ENCODE measurements at regions not wholly inside any gene's neighbourhood (a gene's known extent, or its start where the extent isn't known, plus 50 kb on each side); places are given as distances from the start of the nearest gene placed in this dataset.

DNA sequence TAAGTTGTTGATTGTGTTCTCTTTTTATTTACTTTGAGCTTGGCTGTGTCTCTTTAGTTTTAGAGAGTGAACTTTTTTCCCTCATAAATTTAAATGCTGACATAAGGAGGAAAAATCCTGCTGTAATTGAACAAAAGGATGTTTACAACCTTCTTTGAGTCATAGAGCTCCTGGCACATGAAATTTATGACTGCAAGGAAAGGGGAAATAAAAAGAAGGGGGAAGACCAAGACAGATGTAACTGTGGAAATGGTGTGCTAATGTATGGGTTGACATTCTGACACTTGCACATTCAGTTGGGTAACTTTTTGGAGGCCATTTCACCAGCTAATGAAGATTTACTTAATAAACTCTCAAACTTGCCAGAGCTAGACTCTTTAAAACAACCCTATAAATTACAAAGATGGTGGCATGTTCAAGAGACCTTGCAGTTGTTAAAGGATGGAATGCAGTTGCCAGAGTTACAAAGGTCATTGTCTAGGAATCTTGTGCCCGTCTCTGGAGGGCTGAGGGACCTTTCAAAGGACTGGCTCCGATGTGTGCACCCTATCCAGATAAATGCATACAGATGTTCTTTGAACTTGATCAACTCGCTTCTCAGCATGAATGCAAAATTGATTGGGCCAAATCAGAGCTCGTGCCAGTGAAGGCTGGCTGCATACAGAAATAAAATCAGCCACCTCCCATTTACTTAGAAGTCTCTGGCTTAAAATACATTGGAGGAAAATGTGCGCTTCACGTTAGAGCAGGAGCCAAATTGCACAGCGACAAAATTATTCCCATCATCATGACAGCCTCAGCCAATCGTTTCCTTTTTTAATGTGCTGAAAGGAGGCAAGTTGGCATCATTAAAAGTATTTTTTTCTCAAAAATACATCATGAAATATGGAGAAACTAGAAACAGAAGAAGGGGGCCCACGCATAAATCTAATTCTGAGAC, 289.0 kb upstream of the XYLT1 start:
- Histone ChIP-seq H3F3A (ENCODE audit: control insufficient read depth, insufficient read depth) (no peaks in the 10 kb centered on the region), H3K9me3 (ENCODE audit: control insufficient read depth, insufficient read depth, low read length) (no peaks in the 10 kb centered on the region), H3K27ac (ENCODE audit: low read depth, low read length) (no peak overlapping the region), H3K4me1 (ENCODE audit: control insufficient read depth, low read length) (no peaks in the 10 kb centered on the region), H3K36me3 (ENCODE audit: control insufficient read depth, low read length) (no peaks in the 10 kb centered on the region), H3K9me2 (replicated peaks; ENCODE audit: control insufficient read depth, low read length) (no peaks in the 10 kb centered on the region), H3K79me2 (ENCODE audit: control insufficient read depth, low read length) (no peaks in the 10 kb centered on the region), H3K4me3 (ENCODE audit: low read length) (no peak overlapping the region), H3K4me2 (ENCODE audit: low read length) (no peak overlapping the region), H3K27me3 (ENCODE audit: control insufficient read depth, low read length) (no peaks in the 10 kb centered on the region), H4K20me1 (ENCODE audit: control insufficient read depth, insufficient read depth, low read depth, low read length) (no peaks in the 10 kb centered on the region)
- TF ChIP-seq CTCF (IDR thresholded peaks at IDR 0.05; ENCODE audit: low read depth, low read length, poor library complexity, severe bottlenecking) (no peak), EZH2phosphoT487 (IDR thresholded peaks at IDR 0.05; ENCODE audit: borderline replicate concordance, low read length) (no peak)

GRCh38 chr16:17757808-17758207, 287.0 kb upstream of the XYLT1 start:
- Histone ChIP-seq H3F3A (ENCODE audit: control insufficient read depth, insufficient read depth) (no peaks in the 10 kb centered on the region), H3K4me2 (ENCODE audit: low read length) (no peak overlapping the region), H3K9me3 (ENCODE audit: control insufficient read depth, insufficient read depth, low read length) (no peaks in the 10 kb centered on the region), H3K4me3 (ENCODE audit: low read length) (no peak overlapping the region), H3K4me1 (ENCODE audit: control insufficient read depth, low read length) (no peaks in the 10 kb centered on the region), H4K20me1 (ENCODE audit: control insufficient read depth, insufficient read depth, low read depth, low read length) (no peaks in the 10 kb centered on the region), H3K36me3 (ENCODE audit: control insufficient read depth, low read length) (no peaks in the 10 kb centered on the region), H3K27ac (ENCODE audit: low read depth, low read length) (no peak overlapping the region), H3K27me3 (ENCODE audit: control insufficient read depth, low read length) (no peaks in the 10 kb centered on the region), H3K9me2 (replicated peaks; ENCODE audit: control insufficient read depth, low read length) (no peaks in the 10 kb centered on the region), H3K79me2 (ENCODE audit: control insufficient read depth, low read length) (no peaks in the 10 kb centered on the region)
- TF ChIP-seq CTCF (IDR thresholded peaks at IDR 0.05; ENCODE audit: low read depth, low read length, poor library complexity, severe bottlenecking) (no peak), EZH2phosphoT487 (IDR thresholded peaks at IDR 0.05; ENCODE audit: borderline replicate concordance, low read length) (no peak)

DNA sequence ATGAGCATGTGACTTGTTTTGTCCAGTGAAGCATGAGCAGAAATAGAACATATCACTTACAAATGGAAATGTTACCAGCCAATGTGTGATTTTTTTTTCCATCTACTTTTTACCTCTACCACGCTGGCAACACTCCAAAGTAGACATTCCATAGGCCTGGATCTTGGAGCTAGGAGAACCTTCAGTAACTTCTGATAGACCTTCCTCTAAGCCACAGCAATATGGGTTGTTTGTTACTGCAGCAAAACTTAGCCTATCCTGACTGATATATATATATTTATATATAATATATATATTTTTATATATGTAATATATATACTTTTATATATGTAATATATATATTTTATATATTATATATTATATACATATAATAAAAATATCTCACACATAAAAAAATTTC, 284.4 kb upstream of the XYLT1 start:
- Histone ChIP-seq H3K4me2 (ENCODE audit: low read length) (no peak overlapping the region), H3K4me3 (ENCODE audit: low read length) (no peak overlapping the region), H3K9me3 (ENCODE audit: control insufficient read depth, insufficient read depth, low read length) (no peaks in the 10 kb centered on the region), H3K27me3 (ENCODE audit: control insufficient read depth, low read length) (no peaks in the 10 kb centered on the region), H3K27ac (ENCODE audit: low read depth, low read length) (no peak overlapping the region), H3F3A (ENCODE audit: control insufficient read depth, insufficient read depth) (no peaks in the 10 kb centered on the region), H3K36me3 (ENCODE audit: control insufficient read depth, low read length) (no peaks in the 10 kb centered on the region), H4K20me1 (ENCODE audit: control insufficient read depth, insufficient read depth, low read depth, low read length) (no peaks in the 10 kb centered on the region), H3K79me2 (ENCODE audit: control insufficient read depth, low read length) (no peaks in the 10 kb centered on the region), H3K9me2 (replicated peaks; ENCODE audit: control insufficient read depth, low read length) (no peaks in the 10 kb centered on the region), H3K4me1 (ENCODE audit: control insufficient read depth, low read length) (no peaks in the 10 kb centered on the region)
- TF ChIP-seq CTCF (IDR thresholded peaks at IDR 0.05; ENCODE audit: low read depth, low read length, poor library complexity, severe bottlenecking) (no peak), EZH2phosphoT487 (IDR thresholded peaks at IDR 0.05; ENCODE audit: borderline replicate concordance, low read length) (no peak)
